Mesenchymal stem cell (in vitro differentiated cells and primary cell): ENCODE measurements at regions not wholly inside any gene's neighbourhood (a gene's known extent, or its start where the extent isn't known, plus 50 kb on each side); places are given as distances from the start of the nearest gene placed in this dataset.

Source experiments
- DNase-seq: peaks from one replicate; pipeline ENCODE4 v3.0.0-alpha.2; 2013
- H2AFZ ChIP-seq: one replicate; pipeline ENCODE4 v1.6.1; 2013; ENCODE audit warnings: low read depth, mild to moderate bottlenecking, control low read depth, inconsistent platforms, low read length, moderate library complexity
- H2AK5ac ChIP-seq: 2 replicates; pipeline ENCODE4 v1.6.1; 2013; ENCODE audit warnings: low read length, moderate library complexity, mild to moderate bottlenecking, inconsistent platforms; ENCODE audit not compliant: severe bottlenecking
- H2BK120ac ChIP-seq: one replicate; pipeline ENCODE4 v1.6.1; 2013; ENCODE audit warnings: low read depth, mild to moderate bottlenecking, inconsistent platforms, low read length, moderate library complexity
- H2BK12ac ChIP-seq, 2 experiments: one replicate each; pipeline ENCODE4 v1.6.1; 2013; ENCODE audit warnings: inconsistent platforms in 2 of 2, low read length in 2 of 2, mild to moderate bottlenecking in 2 of 2, moderate library complexity in 2 of 2, control low read depth in 1 of 2
- H2BK15ac ChIP-seq: one replicate; pipeline ENCODE4 v1.6.1; 2013; ENCODE audit warnings: mild to moderate bottlenecking, low read depth, inconsistent platforms; ENCODE audit not compliant: poor library complexity, severe bottlenecking
- H2BK5ac ChIP-seq: 2 replicates; pipeline ENCODE4 v1.6.1; 2013; ENCODE audit warnings: low read depth, mild to moderate bottlenecking, low read length, control low read depth, inconsistent platforms; ENCODE audit not compliant: poor library complexity, severe bottlenecking
- H3K14ac ChIP-seq, 2 experiments: one replicate each; pipeline ENCODE4 v1.6.1; 2013; ENCODE audit warnings: inconsistent platforms in 2 of 2, low read length in 2 of 2, control low read depth in 1 of 2, mild to moderate bottlenecking in 1 of 2, moderate library complexity in 1 of 2
- H3K18ac ChIP-seq, 2 experiments: one replicate each; pipeline ENCODE4 v1.6.1; 2013; ENCODE audit warnings: inconsistent platforms in 2 of 2, low read length in 2 of 2, control low read depth in 1 of 2, low read depth in 1 of 2, mild to moderate bottlenecking in 1 of 2
- H3K23ac ChIP-seq, 2 experiments: one replicate each; pipeline ENCODE4 v1.6.1; 2013; ENCODE audit warnings: inconsistent platforms in 2 of 2, low read length in 2 of 2, mild to moderate bottlenecking in 2 of 2, moderate library complexity in 2 of 2, control low read depth in 1 of 2
- H3K27ac ChIP-seq: 2 replicates; pipeline ENCODE4 v1.5.1; 2013; ENCODE audit warnings: mild to moderate bottlenecking, moderate library complexity, low read length, control low read depth, inconsistent platforms; ENCODE audit not compliant: poor library complexity, severe bottlenecking
- H3K27me3 ChIP-seq, 2 experiments: 2 replicates each; pipeline versions ENCODE4 v1.6.1 to v1.7.0; 2013; ENCODE audit warnings: low read length in 2 of 2, mild to moderate bottlenecking in 2 of 2, moderate library complexity in 2 of 2, control low read depth in 1 of 2, inconsistent platforms in 1 of 2; ENCODE audit not compliant: control insufficient read depth in 1 of 2, insufficient read depth in 1 of 2
- H3K36me3 ChIP-seq, 2 experiments: 2 replicates each; pipeline versions ENCODE4 v1.6.1 to v1.7.0; 2013; ENCODE audit warnings: low read length in 2 of 2, control low read depth in 1 of 2, inconsistent platforms in 1 of 2, low read depth in 1 of 2, mild to moderate bottlenecking in 1 of 2; ENCODE audit not compliant: insufficient read depth in 2 of 2, control insufficient read depth in 1 of 2
- H3K4ac ChIP-seq, 2 experiments: one replicate each; pipeline ENCODE4 v1.6.1; 2013; ENCODE audit warnings: inconsistent platforms in 2 of 2, low read length in 2 of 2, mild to moderate bottlenecking in 2 of 2, moderate library complexity in 2 of 2, control low read depth in 1 of 2, low read depth in 1 of 2
- H3K4me1 ChIP-seq: 2 replicates; pipeline ENCODE4 v1.6.1; 2013; ENCODE audit warnings: low read depth, low read length, control low read depth; ENCODE audit not compliant: control insufficient read depth, insufficient read depth
- H3K4me2 ChIP-seq: 2 replicates; pipeline ENCODE4 v1.6.1; 2013; ENCODE audit warnings: low read length, mild to moderate bottlenecking, inconsistent platforms; ENCODE audit not compliant: poor library complexity, severe bottlenecking
- H3K4me3 ChIP-seq, 2 experiments: 2 replicates each; pipeline versions ENCODE4 v1.5.1 to v1.7.0; 2013; ENCODE audit warnings: low read length in 2 of 2, mild to moderate bottlenecking in 2 of 2, control low read depth in 1 of 2, low read depth in 1 of 2; ENCODE audit not compliant: insufficient read depth in 1 of 2
- H3K79me1 ChIP-seq: replicated peaks from 2 replicates; pipeline ENCODE4 v1.6.1; 2013; ENCODE audit warnings: mild to moderate bottlenecking, control low read depth, low read length, inconsistent platforms; ENCODE audit not compliant: poor library complexity, severe bottlenecking
- H3K9ac ChIP-seq: 2 replicates; pipeline ENCODE4 v1.7.0; 2013; ENCODE audit warnings: mild to moderate bottlenecking, low read length, moderate library complexity
- H3K9me3 ChIP-seq: 2 replicates; pipeline ENCODE4 v1.7.0; 2013; ENCODE audit warnings: mild to moderate bottlenecking, low read length; ENCODE audit not compliant: control insufficient read depth
- H4K8ac ChIP-seq: one replicate; pipeline ENCODE4 v1.6.1; 2013; ENCODE audit warnings: inconsistent platforms, mild to moderate bottlenecking, low read length, moderate library complexity
- H4K91ac ChIP-seq: one replicate; pipeline ENCODE4 v1.6.1; 2013; ENCODE audit warnings: mild to moderate bottlenecking, low read length, inconsistent platforms
- WGBS: methylation state at CpG from one replicate; pipeline ENCODE4 v1.1.7; 2013; ENCODE audit warnings: mixed read lengths; 5-methylcytosine and 5-hydroxymethylcytosine counted together

- no peaks in the 10 kb centered on the region for H3K27me3 ChIP-seq
- WGBS: 80% methylated on average over 4 of the region's 4 CpGs
Measured at GRCh38 chr9:23497137-23497504, 328.9 kb downstream of the ELAVL2 start.

GRCh38 chr9:23502004-23502403 lies 324.0 kb downstream of the ELAVL2 start:
- no peak overlapping the region for H3K4ac ChIP-seq
- H3K9me3 ChIP-seq: no peaks in the 10 kb centered on the region
- no CpG with 5 or more reads among the region's 1 CpG for WGBS
- no peak overlapping the region for H2BK5ac ChIP-seq
- DNase-seq: no peak
- no peak overlapping the region for H2BK12ac ChIP-seq
- H3K14ac ChIP-seq: no peak overlapping the region
- no peaks in the 10 kb centered on the region for H3K27me3 ChIP-seq
- H3K23ac ChIP-seq: no peak overlapping the region
- no peak overlapping the region for H3K4me2 ChIP-seq
- H2AFZ ChIP-seq: no peak overlapping the region
- no peaks in the 10 kb centered on the region for H3K4me1 ChIP-seq
- H4K91ac ChIP-seq: no peak overlapping the region
- no peak overlapping the region for H2AK5ac ChIP-seq
- H4K8ac ChIP-seq: no peak overlapping the region
- no peaks in the 10 kb centered on the region for H3K79me1 ChIP-seq
- no peaks in the 10 kb centered on the region for H3K36me3 ChIP-seq
- no peak overlapping the region for H2BK15ac ChIP-seq
- no peak overlapping the region for H3K18ac ChIP-seq
- no peak overlapping the region for H3K27ac ChIP-seq
- H3K9ac ChIP-seq: no peak overlapping the region
- no peak overlapping the region for H2BK120ac ChIP-seq
- H3K4me3 ChIP-seq: no peak overlapping the region

More at GRCh38 chr9:23497137-23497504, 328.9 kb downstream of the ELAVL2 start:
- no peak overlapping the region for H3K4ac ChIP-seq
- H2BK120ac ChIP-seq: no peak overlapping the region
- H2BK5ac ChIP-seq: no peak overlapping the region
- H3K9me3 ChIP-seq: no peaks in the 10 kb centered on the region
- no peak overlapping the region for H3K18ac ChIP-seq
- no peak overlapping the region for H4K91ac ChIP-seq
- H3K27ac ChIP-seq: no peak overlapping the region
- no peaks in the 10 kb centered on the region for H3K79me1 ChIP-seq
- DNase-seq: no peak
- no peaks in the 10 kb centered on the region for H3K36me3 ChIP-seq
- H3K4me2 ChIP-seq: no peak overlapping the region
- no peak overlapping the region for H3K23ac ChIP-seq
- no peak overlapping the region for H3K14ac ChIP-seq
- H2BK15ac ChIP-seq: no peak overlapping the region
- H2BK12ac ChIP-seq: no peak overlapping the region
- no peak overlapping the region for H3K4me3 ChIP-seq
- no peak overlapping the region for H2AFZ ChIP-seq
- no peak overlapping the region for H4K8ac ChIP-seq
- H2AK5ac ChIP-seq: no peak overlapping the region
- H3K4me1 ChIP-seq: no peaks in the 10 kb centered on the region
- H3K9ac ChIP-seq: no peak overlapping the region

GRCh38 chr9:23522952-23523351 lies 303.1 kb downstream of the ELAVL2 start:
- Histone ChIP-seq H3K36me3 (no peaks in the 10 kb centered on the region), H3K4me3 (no peak overlapping the region), H3K9ac (no peak overlapping the region), H4K91ac (no peak overlapping the region), H3K23ac (no peak overlapping the region), H3K14ac (no peak overlapping the region), H4K8ac (no peak overlapping the region), H3K27ac (no peak overlapping the region), H3K4me1 (no peaks in the 10 kb centered on the region), H3K27me3 (no peaks in the 10 kb centered on the region), H3K9me3 (peaks cover 4% of the 10 kb centered on the region), H3K4me2 (no peak overlapping the region), H3K18ac (no peak overlapping the region), H2BK5ac (no peak overlapping the region), H3K79me1 (no peaks in the 10 kb centered on the region), H2BK120ac (no peak overlapping the region), H2BK15ac (no peak overlapping the region), H3K4ac (no peak overlapping the region), H2AFZ (no peak overlapping the region), H2AK5ac (no peak overlapping the region), H2BK12ac (no peak overlapping the region)
- DNase-seq: no peak
- WGBS: 84% methylated on average over 3 of the region's 3 CpGs

- no peak overlapping the region for H3K9ac ChIP-seq
- no peak overlapping the region for H2BK120ac ChIP-seq
- H3K27ac ChIP-seq: no peak overlapping the region
- no peak overlapping the region for H2BK5ac ChIP-seq
- H3K4me1 ChIP-seq: no peaks in the 10 kb centered on the region
- peaks cover 4% of the 10 kb centered on the region for H3K9me3 ChIP-seq
- H3K79me1 ChIP-seq: no peaks in the 10 kb centered on the region
- no peak overlapping the region for H3K4me3 ChIP-seq
- no peak overlapping the region for H3K18ac ChIP-seq
- H3K14ac ChIP-seq: no peak overlapping the region
- no peak overlapping the region for H4K8ac ChIP-seq
- no peak overlapping the region for H3K23ac ChIP-seq
- H2BK12ac ChIP-seq: no peak overlapping the region
- H3K4ac ChIP-seq: no peak overlapping the region
- no peaks in the 10 kb centered on the region for H3K36me3 ChIP-seq
- no peak for DNase-seq
- WGBS: 80% methylated on average over 1 of the region's 2 CpGs
- H3K4me2 ChIP-seq: no peak overlapping the region
- no peak overlapping the region for H2AK5ac ChIP-seq
- no peaks in the 10 kb centered on the region for H3K27me3 ChIP-seq
- H4K91ac ChIP-seq: no peak overlapping the region
- no peak overlapping the region for H2AFZ ChIP-seq
- no peak overlapping the region for H2BK15ac ChIP-seq
Measured at GRCh38 chr9:23524607-23525155, 301.4 kb downstream of the ELAVL2 start.
